Heart left ventricle (tissue), 13 donors: ENCODE measurements at regions not wholly inside any gene's neighbourhood (a gene's known extent, or its start where the extent isn't known, plus 50 kb on each side); places are given as distances from the start of the nearest gene placed in this dataset.

Experiments used
- CTCF ChIP-seq, 12 donors: fragments of 200-600 bp; sonication (generic) in 4 of 12; IDR thresholded peaks; one replicate each; pipeline versions ENCODE4 v1.5.0 to v1.8.0; 2018 to 2022; ENCODE audit warnings: antibody characterized with exemption in 12 of 12, mild to moderate bottlenecking in 5 of 12
- POLR2A ChIP-seq, 2 donors: fragments of 450-650 bp; IDR thresholded peaks; one replicate each; pipeline ENCODE4 v1.6.1; 2017; ENCODE audit warnings: antibody characterized with exemption in 2 of 2, mild to moderate bottlenecking in 2 of 2, moderate library complexity in 2 of 2
- donor health status: ischemic (EF 13 %, LVEDD 7.1; RV severe dilation, severe dysfunction).
- donor health status: DM: no; HTN: yes; CAD: no.
- donor health status: DM: no; HTN: no; CAD: no.
- donor health status: ischemic (EF 25% LVEDD 6.9; RV normal size, moderate dysfunction).
- donor health status: ischemic (EF 25% LVEDD 5.7; RV mildly dilated, moderate dysfunction).
- donor health status: ischemic (EF 35%, LVEDD 5.7; RV mildly dilated, moderate dysfunction).
- donor health status: nonischemic (EF 11% LVEDD 7.7; RV severe dilation, severe dysfunction).
- donor health status: DM: yes; HTN: yes; CAD: no.
- donor health status: PGD.
- donor health status: ischemic (EF 29% LVEDD 5.4; RV normal size, mild dysfunction).
- donor health status: nonischemic (EF 23%, LVEDD 6.1; RV moderate dilation, normal function).

- no peak for TF ChIP-seq CTCF (IDR thresholded peaks at IDR 0.05)
- TF ChIP-seq POLR2A (IDR thresholded peaks at IDR 0.05) = no peak
Measured at GRCh38 chr7:134375206-134375605, 58.5 kb upstream of the SLC35B4 start.
